HepG2 (cell line): ENCODE measurements at regions not wholly inside any gene's neighbourhood (a gene's known extent, or its start where the extent isn't known, plus 50 kb on each side); places are given as distances from the start of the nearest gene placed in this dataset.

Experiments used
- ATAC-seq: fragments of 200-7000 bp; cut with Tn5 transposase; 3 replicates; pipeline ENCODE4 v1.9.1; 2020; ENCODE audit warnings: mild to moderate bottlenecking, moderate library complexity
- BruUV-seq: library from RNA; stranded (reverse); fragments of 400-500 nt; replicated peaks from 2 replicates; lab custom pipeline; 2021; lab: Mats Ljungman, UMichigan
- CTCF ChIA-PET: fragments of 300-600 bp; formaldehyde crosslinking; extraction: SDS; loops from one replicate; lab custom pipeline; 2021; ENCODE audit warnings: low total read pairs, inconsistent platforms, low intra/inter-chr PET ratio; lab: Yijun Ruan, JAX
- POLR2A ChIA-PET: fragments of 350-600 bp; sonication (Branson Sonifier 250); formaldehyde crosslinking; loops from one replicate; lab custom pipeline; 2020; ENCODE audit warnings: antibody characterized with exemption, inconsistent platforms; lab: Yijun Ruan, JAX
- DNase-seq: peaks from one replicate; pipeline ENCODE4 v3.0.0-alpha.2; 2015; ENCODE audit warnings: low spot score
- FAIRE-seq: peaks from 3 replicates; lab custom pipeline; 2011; peaks lifted over from hg19 to GRCh38; lab: Jason Lieb, UNC
- H2AFZ ChIP-seq: one replicate; pipeline ENCODE4 v1.6.1; 2011; ENCODE audit warnings: low read length, inconsistent platforms
- H3K27ac ChIP-seq: fragments of 300-600 bp; 3 replicates; pipeline ENCODE4 v1.8.0; 2011; ENCODE audit warnings: mixed run types, mild to moderate bottlenecking, mixed read lengths, low read length, inconsistent platforms; ENCODE audit not compliant: insufficient read depth; ENCODE audit errors: extremely low read length
- H3K27me3 ChIP-seq, 2 experiments: fragments of 200-600 bp in 1 of 2; 2 replicates in 1 of 2; 3 replicates in 1 of 2; pipeline versions ENCODE4 v1.6.0 to v1.8.0; 2011; ENCODE audit warnings: low read length in 2 of 2, mild to moderate bottlenecking in 2 of 2, moderate library complexity in 2 of 2, inconsistent platforms in 1 of 2; ENCODE audit not compliant: insufficient read depth in 2 of 2, control insufficient read depth in 1 of 2
- H3K36me3 ChIP-seq, 2 experiments: fragments of 200-600 bp in 1 of 2; replicated peaks in 1 of 2; 2 replicates in 1 of 2; 3 replicates in 1 of 2; pipeline versions ENCODE4 v1.5.1 to v1.8.0; 2011; ENCODE audit warnings: low read length in 2 of 2, inconsistent platforms in 1 of 2; ENCODE audit not compliant: insufficient read depth in 2 of 2, control insufficient read depth in 1 of 2
- H3K4me1 ChIP-seq: 2 replicates; pipeline ENCODE4 v1.5.1; 2012; ENCODE audit warnings: low read length, inconsistent platforms; ENCODE audit not compliant: insufficient read depth
- H3K4me2 ChIP-seq: 2 replicates; pipeline ENCODE4 v1.6.0; 2011; ENCODE audit warnings: low read depth, low read length, inconsistent platforms
- H3K4me3 ChIP-seq, 3 experiments: fragments of 200-600 bp in 1 of 3; sonication (generic), shearing (Covaris generic) in 1 of 3; replicated peaks in 1 of 3; 2 replicates each; pipeline ENCODE4 v1.5.1; 2011 to 2016; ENCODE audit warnings: low read length in 3 of 3, inconsistent platforms in 2 of 3, low read depth in 2 of 3, mild to moderate bottlenecking in 2 of 3, control low read depth in 1 of 3, mixed read lengths in 1 of 3; ENCODE audit not compliant: insufficient read depth in 1 of 3
- H3K79me2 ChIP-seq: one replicate; pipeline ENCODE4 v1.6.1; 2011; ENCODE audit warnings: low read length, inconsistent platforms; ENCODE audit not compliant: insufficient read depth
- H3K9ac ChIP-seq: 2 replicates; pipeline ENCODE4 v1.6.0; 2011; ENCODE audit warnings: mild to moderate bottlenecking, low read depth, low read length, inconsistent platforms; ENCODE audit not compliant: insufficient read depth
- H3K9me3 ChIP-seq: 2 replicates; pipeline ENCODE4 v1.5.1; 2012; ENCODE audit warnings: mild to moderate bottlenecking, low read length
- H4K20me1 ChIP-seq: 2 replicates; pipeline ENCODE4 v1.6.0; 2011; ENCODE audit warnings: inconsistent platforms, mild to moderate bottlenecking, low read length, moderate library complexity; ENCODE audit not compliant: insufficient read depth
- ATAD3A ChIP-seq: sonication (generic); formaldehyde crosslinking; IDR thresholded peaks from 2 replicates; pipeline ENCODE4 v1.4.0; 2020; ENCODE audit warnings: missing genetic modification reagents
- CENPT ChIP-seq: sonication (generic); formaldehyde crosslinking; IDR thresholded peaks from 2 replicates; pipeline ENCODE4 v1.8.0; 2022; ENCODE audit warnings: low read depth, mild to moderate bottlenecking, moderate library complexity, missing genetic modification reagents
- FIP1L1 ChIP-seq: fragments of 200-400 bp; formaldehyde crosslinking; IDR thresholded peaks from 2 replicates; pipeline ENCODE4 v1.6.1; 2018; ENCODE audit warnings: low read depth, mild to moderate bottlenecking, low read length, moderate library complexity, borderline replicate concordance; ENCODE audit not compliant: insufficient read depth
- HNF1B ChIP-seq: sonication (generic); formaldehyde crosslinking; IDR thresholded peaks from 2 replicates; pipeline ENCODE4 v1.5.1; 2020; ENCODE audit warnings: mild to moderate bottlenecking, moderate library complexity, missing genetic modification reagents
- HNRNPL ChIP-seq: fragments of 200-400 bp; formaldehyde crosslinking; IDR thresholded peaks from 2 replicates; pipeline ENCODE4 v1.6.1; 2017; ENCODE audit warnings: mild to moderate bottlenecking, low read depth, low read length
- MLX ChIP-seq: IDR thresholded peaks from 2 replicates; pipeline ENCODE4 v1.6.1; 2016
- RARA ChIP-seq: IDR thresholded peaks from 2 replicates; pipeline ENCODE4 v1.6.1; 2016; ENCODE audit warnings: missing genetic modification reagents, missing compliant biosample characterization
- SMARCE1 ChIP-seq: fragments of 450-650 bp; IDR thresholded peaks from 2 replicates; pipeline ENCODE4 v1.6.1; 2017; ENCODE audit warnings: borderline replicate concordance
- THAP8 ChIP-seq: sonication (generic); formaldehyde crosslinking; IDR thresholded peaks from 2 replicates; pipeline ENCODE4 v1.5.1; 2020; ENCODE audit warnings: missing genetic modification reagents, mild to moderate bottlenecking, borderline replicate concordance
- ZBTB4 ChIP-seq: sonication (generic); formaldehyde crosslinking; IDR thresholded peaks from 2 replicates; pipeline ENCODE4 v1.4.0; 2020; ENCODE audit warnings: missing genetic modification reagents, mild to moderate bottlenecking, borderline replicate concordance
- ZNF556 ChIP-seq: sonication (generic); formaldehyde crosslinking; IDR thresholded peaks from 2 replicates; pipeline ENCODE4 v1.4.0; 2020; ENCODE audit warnings: mild to moderate bottlenecking, missing genetic modification reagents, borderline replicate concordance
- ZNF576 ChIP-seq: sonication (generic); formaldehyde crosslinking; IDR thresholded peaks from 2 replicates; pipeline ENCODE4 v1.4.0; 2020; ENCODE audit warnings: mild to moderate bottlenecking, missing genetic modification reagents
- ZNF761 ChIP-seq: sonication (generic); formaldehyde crosslinking; conservative IDR thresholded peaks from 2 replicates; pipeline ENCODE4 v1.4.0; 2020; ENCODE audit warnings: mild to moderate bottlenecking, missing genetic modification reagents
- ZNF773 ChIP-seq: sonication (generic); formaldehyde crosslinking; IDR thresholded peaks from 2 replicates; pipeline ENCODE4 v1.4.0; 2020; ENCODE audit warnings: missing genetic modification reagents, borderline replicate concordance
- whole genome bisulfite sequencing: methylation state at CpG from one replicate; pipeline ENCODE4 v1.1.6; 2017; ENCODE audit warnings: low lambda C conversion rate; 5-methylcytosine and 5-hydroxymethylcytosine counted together
- in situ Hi-C: cut with HindIII; loops from 2 replicates; pipeline ENCODE4 v1.10.0; 2017; ENCODE audit warnings: low pct_unique_long_range_greater_than_20kb; ENCODE audit not compliant: extremely low pct_ligation_motif_present
- intact Hi-C: fragments of 100-400 bp; cut with micrococcal nuclease; formaldehyde crosslinking; loops from one replicate; pipeline ENCODE4 v1.10.0; 2022; ENCODE audit not compliant: unreplicated experiment
- TF ChIP-seq, protein P1 (sequence below): sonication (generic); formaldehyde crosslinking; IDR thresholded peaks from 2 replicates; pipeline ENCODE4 v1.5.0; 2020; ENCODE audit warnings: missing genetic modification reagents
- TF ChIP-seq, protein P2 (sequence below): sonication (generic); formaldehyde crosslinking; IDR thresholded peaks from 2 replicates; pipeline ENCODE4 v1.8.0; 2022; ENCODE audit warnings: missing genetic modification reagents, low read depth, mild to moderate bottlenecking, borderline replicate concordance

DNA sequence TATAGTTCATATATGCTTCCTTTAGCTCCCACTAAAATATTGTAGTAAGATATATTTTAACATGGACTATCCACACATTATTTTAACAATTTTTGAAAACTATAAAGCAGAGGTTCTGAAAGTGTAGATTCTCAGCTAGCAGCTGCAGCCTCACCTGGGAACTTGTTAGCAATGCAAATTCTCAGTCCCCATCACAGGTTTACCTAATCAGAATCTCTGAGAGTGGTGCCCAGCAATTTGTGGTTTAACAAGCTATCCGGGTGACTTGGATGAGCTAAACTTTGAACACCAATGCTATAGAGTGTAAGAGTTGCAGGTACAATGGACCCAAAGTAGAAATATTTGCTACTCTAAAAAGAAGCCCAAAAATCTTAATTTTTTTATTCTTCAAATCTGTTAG, 99.8 kb upstream of the MDFIC start:
- no peak for FAIRE-seq
- Histone ChIP-seq H3K4me3 (no peak overlapping the region), H3K4me1 (no peaks in the 10 kb centered on the region), H3K9ac (no peak overlapping the region), H3K79me2 (no peaks in the 10 kb centered on the region), H3K36me3 (no peaks in the 10 kb centered on the region), H3K27ac (no peak overlapping the region), H3K9me3 (peaks cover 4% of the 10 kb centered on the region; the same call in 1 of the 2 replicates), H2AFZ (no peak overlapping the region), H3K27me3 (no peaks in the 10 kb centered on the region; a peak in 1 of 5 replicates), H3K4me2 (no peak overlapping the region), H4K20me1 (no peaks in the 10 kb centered on the region)
- intact Hi-C loops (no loop called here), in situ Hi-C loops (no loop called here)
- BruUV-seq = no TSS peak
- no peak for DNase-seq
- TF ChIP-seq HNRNPL (no peak), ZNF773 (CRISPR knock-in tag) (no peak), ZNF556 (no peak), ZNF761 (CRISPR knock-in tag) (no peak), MLX (no peak), THAP8 (no peak), ZNF576 (CRISPR knock-in tag) (no peak), FIP1L1 (no peak), HNF1B (no peak), RARA (CRISPR knock-in tag) (no peak), CENPT (no peak), ATAD3A (no peak), ZBTB4 (no peak), SMARCE1 (no peak)
- TF ChIP-seq, protein P1, sequence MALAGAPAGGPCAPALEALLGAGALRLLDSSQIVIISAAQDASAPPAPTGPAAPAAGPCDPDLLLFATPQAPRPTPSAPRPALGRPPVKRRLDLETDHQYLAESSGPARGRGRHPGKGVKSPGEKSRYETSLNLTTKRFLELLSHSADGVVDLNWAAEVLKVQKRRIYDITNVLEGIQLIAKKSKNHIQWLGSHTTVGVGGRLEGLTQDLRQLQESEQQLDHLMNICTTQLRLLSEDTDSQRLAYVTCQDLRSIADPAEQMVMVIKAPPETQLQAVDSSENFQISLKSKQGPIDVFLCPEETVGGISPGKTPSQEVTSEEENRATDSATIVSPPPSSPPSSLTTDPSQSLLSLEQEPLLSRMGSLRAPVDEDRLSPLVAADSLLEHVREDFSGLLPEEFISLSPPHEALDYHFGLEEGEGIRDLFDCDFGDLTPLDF (CRISPR knock-in tag) = no peak
- TF ChIP-seq, protein P2, sequence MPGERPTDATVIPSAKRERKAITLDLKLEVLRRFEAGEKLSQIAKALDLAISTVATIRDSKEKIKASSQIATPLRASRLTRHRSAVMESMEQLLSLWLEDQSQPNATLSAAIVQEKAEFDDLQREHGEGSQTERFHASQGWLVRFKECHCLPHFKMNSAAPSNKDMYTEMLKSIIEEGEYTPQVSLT (CRISPR knock-in tag) = no peak
- no peak for ATAC-seq
- WGBS = 0% methylated on average over 1 of the region's 1 CpG
- ChIA-PET POLR2A (no interaction called here), CTCF (no interaction called here)
